IMR-90 (cell line): ENCODE measurements at regions not wholly inside any gene's neighbourhood (a gene's known extent, or its start where the extent isn't known, plus 50 kb on each side); places are given as distances from the start of the nearest gene placed in this dataset.

ENCODE experiments used
- ATAC-seq: fragments of 200-7000 bp; cut with Tn5 transposase; 2 replicates; pipeline ENCODE4 v1.9.1; 2020; ENCODE audit warnings: low read depth, mild to moderate bottlenecking, moderate library complexity
- BruUV-seq: library from RNA; stranded (reverse); fragments of 400-500 nt; replicated peaks from 2 replicates; lab custom pipeline; 2021; lab: Mats Ljungman, UMichigan
- CTCF ChIA-PET: fragments of 300-600 bp; formaldehyde crosslinking; extraction: SDS; loops from one replicate; lab custom pipeline; 2021; ENCODE audit warnings: antibody characterized with exemption; lab: Yijun Ruan, JAX
- POLR2A ChIA-PET: fragments of 300-600 bp; sonication (Branson Sonifier 250); formaldehyde crosslinking; loops from one replicate; lab custom pipeline; 2022; ENCODE audit warnings: antibody characterized with exemption; ENCODE audit not compliant: unreplicated experiment; lab: Charles Lee
- DNase-seq: peaks from one replicate; pipeline ENCODE4 v3.0.0; 2013
- H2AFZ ChIP-seq: replicated peaks from 2 replicates; pipeline ENCODE3; 2013; ENCODE audit warnings: low read length, mild to moderate bottlenecking; ENCODE audit not compliant: poor library complexity
- H2AK5ac ChIP-seq: 2 replicates; pipeline ENCODE4 v1.6.1; 2013; ENCODE audit warnings: low read depth, low read length, inconsistent platforms
- H2AK9ac ChIP-seq: replicated peaks from 2 replicates; pipeline ENCODE3; 2013; ENCODE audit warnings: mild to moderate bottlenecking, low read depth, low read length, moderate library complexity; ENCODE audit not compliant: poor library complexity
- H2BK120ac ChIP-seq: 2 replicates; pipeline ENCODE4 v1.6.1; 2013; ENCODE audit warnings: low read depth, low read length, inconsistent platforms
- H2BK15ac ChIP-seq: 3 replicates; pipeline ENCODE4 v1.6.1; 2013; ENCODE audit warnings: low read depth, low read length, inconsistent platforms
- H2BK20ac ChIP-seq: 2 replicates; pipeline ENCODE4 v1.6.1; 2013; ENCODE audit warnings: low read depth, mild to moderate bottlenecking, inconsistent platforms, low read length, moderate library complexity
- H2BK5ac ChIP-seq: 2 replicates; pipeline ENCODE4 v1.6.1; 2013; ENCODE audit warnings: mild to moderate bottlenecking, low read depth, low read length, inconsistent platforms; ENCODE audit not compliant: poor library complexity, severe bottlenecking
- H3K14ac ChIP-seq: replicated peaks from 2 replicates; pipeline ENCODE4 v1.6.1; 2013; ENCODE audit warnings: low read depth, low read length, inconsistent platforms
- H3K18ac ChIP-seq: 2 replicates; pipeline ENCODE4 v1.6.1; 2013; ENCODE audit warnings: low read depth, low read length, control low read depth
- H3K23ac ChIP-seq: 2 replicates; pipeline ENCODE4 v1.6.1; 2013; ENCODE audit warnings: low read depth, low read length, inconsistent platforms
- H3K27ac ChIP-seq: 2 replicates; pipeline ENCODE4 v1.5.1; 2013; ENCODE audit warnings: mild to moderate bottlenecking, control low read depth, low read length; ENCODE audit not compliant: insufficient read depth
- H3K27me3 ChIP-seq: 2 replicates; pipeline ENCODE4 v1.6.1; 2013; ENCODE audit warnings: low read length; ENCODE audit not compliant: control insufficient read depth, insufficient read depth
- H3K36me3 ChIP-seq: 2 replicates; pipeline ENCODE4 v1.6.1; 2013; ENCODE audit warnings: low read length, mixed read lengths; ENCODE audit not compliant: control insufficient read depth, insufficient read depth
- H3K4ac ChIP-seq: 2 replicates; pipeline ENCODE4 v1.6.1; 2013; ENCODE audit warnings: low read depth, low read length, inconsistent platforms
- H3K4me1 ChIP-seq: 2 replicates; pipeline ENCODE4 v1.6.1; 2013; ENCODE audit warnings: low read length, mixed read lengths; ENCODE audit not compliant: control insufficient read depth, insufficient read depth
- H3K4me2 ChIP-seq: 2 replicates; pipeline ENCODE4 v1.6.1; 2013; ENCODE audit warnings: low read depth, mild to moderate bottlenecking, control low read depth, low read length, moderate library complexity
- H3K4me3 ChIP-seq: 2 replicates; pipeline ENCODE4 v1.5.1; 2013; ENCODE audit warnings: low read depth, mild to moderate bottlenecking, control low read depth, low read length, moderate library complexity; ENCODE audit not compliant: insufficient read depth
- H3K56ac ChIP-seq: 2 replicates; pipeline ENCODE4 v1.6.1; 2013; ENCODE audit warnings: low read length, inconsistent platforms; ENCODE audit not compliant: insufficient read depth; ENCODE audit errors: extremely low read depth
- H3K79me1 ChIP-seq, 2 experiments: 2 replicates each; pipeline ENCODE4 v1.6.1; 2013; ENCODE audit warnings: low read length in 2 of 2, inconsistent platforms in 1 of 2, low read depth in 1 of 2
- H3K9ac ChIP-seq: 2 replicates; pipeline ENCODE4 v1.6.1; 2013; ENCODE audit warnings: low read depth, low read length, control low read depth
- H3K9me1 ChIP-seq: 2 replicates; pipeline ENCODE4 v1.6.1; 2013; ENCODE audit warnings: low read length, inconsistent platforms; ENCODE audit not compliant: insufficient read depth
- H3K9me3 ChIP-seq: 2 replicates; pipeline ENCODE4 v1.6.1; 2013; ENCODE audit warnings: low read length; ENCODE audit not compliant: control insufficient read depth, insufficient read depth
- H4K20me1 ChIP-seq: 2 replicates; pipeline ENCODE4 v1.6.1; 2013; ENCODE audit warnings: low read length, inconsistent platforms; ENCODE audit not compliant: insufficient read depth
- H4K5ac ChIP-seq: 2 replicates; pipeline ENCODE4 v1.6.1; 2013; ENCODE audit warnings: mild to moderate bottlenecking, low read depth, low read length, control low read depth
- H4K8ac ChIP-seq, 2 experiments: 2 replicates each; pipeline ENCODE4 v1.6.1; 2013; ENCODE audit warnings: low read depth in 2 of 2, low read length in 2 of 2, control low read depth in 1 of 2, inconsistent platforms in 1 of 2
- H4K91ac ChIP-seq: 2 replicates; pipeline ENCODE4 v1.6.1; 2013; ENCODE audit warnings: low read depth, low read length, inconsistent platforms; ENCODE audit not compliant: insufficient read depth
- FOS ChIP-seq: fragments of 150-350 bp; IDR thresholded peaks from 2 replicates; pipeline ENCODE4 v1.6.1; 2016; ENCODE audit warnings: low read depth, low read length
- MAFK ChIP-seq: IDR thresholded peaks from 2 replicates; pipeline ENCODE4 v1.6.1; 2012; ENCODE audit warnings: low read depth, low read length, improper control_type of control experiment
- MAZ ChIP-seq: IDR thresholded peaks from 2 replicates; pipeline ENCODE4 v1.6.1; 2012; ENCODE audit warnings: low read depth, mild to moderate bottlenecking, low read length, improper control_type of control experiment, moderate library complexity, borderline replicate concordance
- RAD21 ChIP-seq: IDR thresholded peaks from 2 replicates; pipeline ENCODE4 v1.6.1; 2012; ENCODE audit warnings: low read length, improper control_type of control experiment
- WGBS, 2 experiments: methylation state at CpG; one replicate each; pipeline versions ENCODE4 v1.1.5 to v1.1.7; 2013; ENCODE audit warnings: missing lambda C conversion rate in 2 of 2; ENCODE audit not compliant: insufficient read length in 1 of 2; ENCODE audit errors: extremely low coverage in 2 of 2; 5-methylcytosine and 5-hydroxymethylcytosine counted together
- dilution Hi-C: fragments of 300-500 bp; cut with HindIII; formaldehyde crosslinking; loops from one replicate; pipeline ENCODE4 v1.14.3; 2018; ENCODE audit warnings: low sequenced_read_pairs; ENCODE audit not compliant: unreplicated experiment
- in situ Hi-C: fragments of 300-500 bp; cut with MboI; formaldehyde crosslinking; loops from 3 replicates; pipeline ENCODE4 v1.14.3; 2019; ENCODE audit warnings: low sequenced_read_pairs, inconsistent platforms, mixed read lengths
- intact Hi-C: fragments of 100-400 bp; cut with micrococcal nuclease; formaldehyde crosslinking; loops from 2 replicates; pipeline ENCODE4 v1.10.0; 2022

DNA sequence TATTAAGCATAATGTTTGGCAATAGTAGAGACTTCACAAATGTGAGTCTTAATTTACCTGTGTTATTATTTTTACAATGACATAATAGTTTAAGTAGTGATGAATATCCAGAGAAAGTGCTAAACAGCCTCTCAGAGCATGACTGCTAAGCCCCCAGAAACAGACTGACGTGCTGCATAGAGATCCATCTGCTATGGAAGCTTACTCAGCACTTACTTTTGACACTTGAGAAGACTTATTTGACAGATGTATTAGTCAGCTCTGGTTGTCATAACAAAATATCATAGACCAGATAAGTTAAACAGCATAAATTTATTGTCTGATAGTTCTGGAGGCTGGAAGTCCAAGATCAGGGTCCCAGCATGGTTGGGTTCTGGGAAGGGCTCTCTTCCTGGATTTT, 334.9 kb upstream of the MON1B start:
- Histone ChIP-seq H3K14ac (no peak overlapping the region), H3K9ac (no peak overlapping the region), H3K18ac (no peak overlapping the region), H4K5ac (no peak overlapping the region), H4K91ac (no peak overlapping the region), H4K8ac (no peak overlapping the region), H3K56ac (no peak overlapping the region), H3K79me1 (no peaks in the 10 kb centered on the region), H3K36me3 (no peaks in the 10 kb centered on the region), H4K20me1 (no peaks in the 10 kb centered on the region), H3K4me1 (no peaks in the 10 kb centered on the region), H3K27me3 (no peaks in the 10 kb centered on the region), H2BK15ac (no peak overlapping the region), H3K4me2 (no peak overlapping the region), H2AFZ (no peak overlapping the region), H2AK9ac (no peak overlapping the region), H3K4me3 (no peak overlapping the region), H2BK20ac (no peak overlapping the region), H2BK120ac (no peak overlapping the region), H2BK5ac (no peak overlapping the region), H3K27ac (no peak overlapping the region), H3K4ac (no peak overlapping the region), H3K23ac (no peak overlapping the region), H3K9me3 (no peaks in the 10 kb centered on the region; the same call in 1 of the 2 replicates), H3K9me1 (no peaks in the 10 kb centered on the region), H2AK5ac (no peak overlapping the region)
- ATAC-seq, result no peak
- TF ChIP-seq MAZ, result no peak
- TF ChIP-seq FOS, result no peak
- no peak for TF ChIP-seq RAD21
- peak; percentile 33; the same call in 1 of the 2 replicates for TF ChIP-seq MAFK
- WGBS, 2 experiments, result no CpG with 5 or more reads among the region's 1 CpG
- dilution Hi-C loops (no loop called here), intact Hi-C loops (no loop called here), in situ Hi-C loops (no loop called here)
- ChIA-PET CTCF (no interaction called here), POLR2A (no interaction called here)
- DNase-seq, result no peak
- no TSS peak for BruUV-seq
